ENCODE measurements at regions not wholly inside any gene's neighbourhood (a gene's known extent, or its start where the extent isn't known, plus 50 kb on each side); places are given as distances from the start of the nearest gene placed in this dataset.

DNA sequence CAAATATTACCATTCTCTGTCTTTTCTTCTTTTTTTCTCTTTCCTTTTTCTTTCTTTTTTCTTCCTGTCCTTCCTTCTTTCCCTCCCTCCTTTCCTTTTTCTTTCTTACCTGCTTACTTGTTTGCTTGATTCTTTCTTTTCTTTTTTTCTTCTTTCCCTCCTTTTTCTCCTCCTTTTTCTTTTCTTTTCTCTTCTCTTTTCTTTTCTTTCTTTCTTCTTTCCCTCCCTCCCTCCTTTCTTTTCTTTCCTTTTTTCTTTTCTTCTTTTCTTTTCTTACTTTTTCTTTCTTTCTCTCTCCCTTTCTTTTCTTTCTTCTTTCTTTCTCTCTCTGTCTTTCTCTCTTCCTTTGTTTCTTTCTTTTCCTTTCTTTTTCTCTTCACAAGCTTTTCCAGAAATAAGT, 697.4 kb upstream of the ADGRL3 start:
- no peak overlapping the region for H2BK20ac ChIP-seq (ENCODE audit: low read length)

More for the DNA sequence above, 697.4 kb upstream of the ADGRL3 start:
- TF ChIP-seq, protein P1, sequence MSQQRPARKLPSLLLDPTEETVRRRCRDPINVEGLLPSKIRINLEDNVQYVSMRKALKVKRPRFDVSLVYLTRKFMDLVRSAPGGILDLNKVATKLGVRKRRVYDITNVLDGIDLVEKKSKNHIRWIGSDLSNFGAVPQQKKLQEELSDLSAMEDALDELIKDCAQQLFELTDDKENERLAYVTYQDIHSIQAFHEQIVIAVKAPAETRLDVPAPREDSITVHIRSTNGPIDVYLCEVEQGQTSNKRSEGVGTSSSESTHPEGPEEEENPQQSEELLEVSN (IDR thresholded peaks at IDR 0.05) = no peak
- TF ChIP-seq SIN3A (conservative IDR thresholded peaks at IDR 0.05 in 1 of 2, IDR thresholded peaks at IDR 0.05 in 1 of 2; ENCODE audit: low read depth in 1 of 2, low read length in 2 of 2) = no peak
- TF ChIP-seq CTBP2 (IDR thresholded peaks at IDR 0.05; ENCODE audit: borderline replicate concordance, insufficient read depth, insufficient read length, low read length) = no peak
- TF ChIP-seq SUZ12 (IDR thresholded peaks at IDR 0.05; ENCODE audit: low read length) = no peak
- no peak for TF ChIP-seq ZNF274 (IDR thresholded peaks at IDR 0.05; ENCODE audit: borderline replicate concordance, extremely low read depth, low read length)
- no peak for TF ChIP-seq TAF7 (optimal IDR thresholded peaks at IDR 0.05; ENCODE audit: borderline replicate concordance, low read depth, low read length)
- Histone ChIP-seq H3K4me2 (ENCODE audit: insufficient read depth in 1 of 2, low read depth in 2 of 2, low read length in 2 of 2) (no peak overlapping the region), H3K23me2 (ENCODE audit: low read depth, low read length) (no peaks in the 10 kb centered on the region), H3K18ac (ENCODE audit: extremely low read depth, low read length) (no peak overlapping the region), H4K91ac (replicated peaks; ENCODE audit: insufficient read length, low read length) (no peak overlapping the region), H3K36me3 (ENCODE audit: control insufficient read depth in 2 of 4, insufficient read depth in 4 of 4, low read length in 3 of 4) (no peaks in the 10 kb centered on the region; a peak in 1 of 8 replicates), H4K8ac (ENCODE audit: extremely low read depth, insufficient read depth, low read length) (no peak overlapping the region), H4K20me1 (replicated peaks in 1 of 2; ENCODE audit: control insufficient read depth in 1 of 2, insufficient read depth in 2 of 2, low read length in 2 of 2) (no peaks in the 10 kb centered on the region), H3K79me1 (ENCODE audit: low read depth, low read length) (no peaks in the 10 kb centered on the region), H3K27ac (ENCODE audit: low read depth, low read length) (no peak overlapping the region), H3K56ac (replicated peaks; ENCODE audit: insufficient read length, low read depth, low read length) (no peak overlapping the region), H2BK12ac (ENCODE audit: low read depth, low read length) (no peak overlapping the region), H3K14ac (ENCODE audit: insufficient read length) (no peak overlapping the region), H2AFZ (ENCODE audit: low read length) (no peak overlapping the region), H3K23ac (ENCODE audit: insufficient read length) (no peak overlapping the region), H3K4ac (replicated peaks; ENCODE audit: insufficient read length, low read depth, low read length) (no peak overlapping the region), H3K9me3 (ENCODE audit: insufficient read depth in 2 of 2, low read depth in 1 of 2, low read length in 1 of 2) (no peaks in the 10 kb centered on the region), H2BK5ac (ENCODE audit: low read depth, low read length) (no peak overlapping the region), H2AK5ac (ENCODE audit: low read depth, low read length) (no peak overlapping the region), H3K79me2 (ENCODE audit: control insufficient read depth in 1 of 2, insufficient read depth in 2 of 2, low read length in 2 of 2) (no peaks in the 10 kb centered on the region), H3K4me3 (ENCODE audit: extremely low read depth in 1 of 4, insufficient read depth in 2 of 4, low read depth in 3 of 4, low read length in 4 of 4) (no peak overlapping the region), H4K5ac (ENCODE audit: insufficient read length, low read depth, low read length) (no peak overlapping the region), H3K9ac (replicated peaks in 1 of 4; ENCODE audit: extremely low read depth in 1 of 4, low read depth in 3 of 4, low read length in 3 of 4) (no peak overlapping the region), H3K4me1 (replicated peaks in 1 of 4; ENCODE audit: control insufficient read depth in 3 of 4, insufficient read depth in 4 of 4, low read length in 3 of 4) (peaks cover 0 to 2% (median 0%) of the 10 kb centered on the region in 4 experiments; a peak in 3 of 7 replicates), H3K27me3 (replicated peaks in 1 of 4; ENCODE audit: control insufficient read depth in 3 of 4, extremely low read depth in 1 of 4, insufficient read depth in 3 of 4, low read length in 3 of 4) (no peaks in the 10 kb centered on the region), H2BK120ac (replicated peaks; ENCODE audit: low read depth, low read length) (no peak overlapping the region), H2BK15ac (ENCODE audit: low read length) (no peak overlapping the region)
- CTCF ChIA-PET (ENCODE audit: partially characterized antibody) = no interaction called here
- FAIRE-seq (no peak), DNase-seq (ENCODE audit: low read depth in 1 of 2, low spot score in 2 of 2) (no peak)
- POLR2A ChIA-PET (ENCODE audit: partially characterized antibody) = no interaction called here
